HUES64 (cell line): ENCODE measurements at regions not wholly inside any gene's neighbourhood (a gene's known extent, or its start where the extent isn't known, plus 50 kb on each side); places are given as distances from the start of the nearest gene placed in this dataset.
"Not testable (repeated sequence)": the region's sequence is repeated elsewhere in the genome, so short reads cannot be mapped to it uniquely, and the experiment has no call there.

Source experiments
- H3K27ac ChIP-seq: 2 replicates; pipeline ENCODE4 v1.7.0; 2013; ENCODE audit warnings: low read depth, low read length, inconsistent platforms
- H3K27me3 ChIP-seq: 2 replicates; pipeline ENCODE4 v1.6.1; 2013; ENCODE audit warnings: mild to moderate bottlenecking, low read length; ENCODE audit not compliant: insufficient read depth
- H3K36me3 ChIP-seq: 2 replicates; pipeline ENCODE4 v1.6.1; 2013; ENCODE audit warnings: mild to moderate bottlenecking, low read length; ENCODE audit not compliant: insufficient read depth
- H3K4me1 ChIP-seq: 2 replicates; pipeline ENCODE4 v1.6.1; 2013; ENCODE audit warnings: mild to moderate bottlenecking, low read length, moderate library complexity; ENCODE audit not compliant: insufficient read depth
- H3K4me3 ChIP-seq: 2 replicates; pipeline ENCODE4 v1.5.1; 2013; ENCODE audit warnings: mild to moderate bottlenecking, low read length, moderate library complexity
- H3K9ac ChIP-seq: 2 replicates; pipeline ENCODE4 v1.6.1; 2013; ENCODE audit warnings: mild to moderate bottlenecking, low read depth, low read length
- H3K9me3 ChIP-seq: 2 replicates; pipeline ENCODE4 v1.6.1; 2013; ENCODE audit warnings: low read depth, low read length; ENCODE audit not compliant: insufficient read depth
- WGBS: fragments of 150-250, 120-280 bp; methylation state at CpG from one replicate; pipeline ENCODE4 v1.1.7; 2013; ENCODE audit warnings: missing lambda C conversion rate; 5-methylcytosine and 5-hydroxymethylcytosine counted together

GRCh38 chr15:21261965-21262850 is 178.1 kb downstream of the POTEB3 start:
- no peak overlapping the region for H3K9ac ChIP-seq
- no peaks in the 10 kb centered on the region for H3K36me3 ChIP-seq
- WGBS: 88% methylated on average over 30 of the region's 30 CpGs
- H3K27me3 ChIP-seq: no peaks in the 10 kb centered on the region
- no peak overlapping the region for H3K27ac ChIP-seq
- peaks cover 92% of the 10 kb centered on the region for H3K9me3 ChIP-seq
- no peaks in the 10 kb centered on the region for H3K4me1 ChIP-seq
- H3K4me3 ChIP-seq: no peak overlapping the region

- Histone ChIP-seq H3K27ac (no peak overlapping the region), H3K9ac (no peak overlapping the region), H3K27me3 (no peaks in the 10 kb centered on the region), H3K4me1 (no peaks in the 10 kb centered on the region), H3K9me3 (peaks cover 85% of the 10 kb centered on the region), H3K4me3 (no peak overlapping the region; the same call in 1 of the 2 replicates), H3K36me3 (no peaks in the 10 kb centered on the region)
- WGBS: 88% methylated on average over 18 of the region's 18 CpGs
These were observed 178.8 kb downstream of the POTEB3 start for GRCh38 chr15:21261396-21261964.

GRCh38 chr15:21260966-21261395 is 179.3 kb downstream of the POTEB3 start:
- Histone ChIP-seq H3K27ac (no peak overlapping the region), H3K4me3 (no peak overlapping the region), H3K9ac (no peak overlapping the region), H3K4me1 (no peaks in the 10 kb centered on the region), H3K27me3 (no peaks in the 10 kb centered on the region), H3K9me3 (peaks cover 80% of the 10 kb centered on the region), H3K36me3 (no peaks in the 10 kb centered on the region)
- 84% methylated on average over 15 of the region's 15 CpGs for WGBS

- H3K9ac ChIP-seq, H3K4me1 ChIP-seq, H3K27me3 ChIP-seq, H3K4me3 ChIP-seq, H3K36me3 ChIP-seq, H3K27ac ChIP-seq: not testable (repeated sequence)
- peaks cover 66% of the 10 kb centered on the region for H3K9me3 ChIP-seq
- 86% methylated on average over 3 of the region's 3 CpGs for WGBS
These were observed 181.7 kb downstream of the POTEB3 start for GRCh38 chr15:21258635-21259034.

- not testable (repeated sequence) for H3K27ac ChIP-seq, H3K4me3 ChIP-seq, H3K27me3 ChIP-seq, H3K36me3 ChIP-seq, H3K9ac ChIP-seq, H3K4me1 ChIP-seq
- WGBS: no CpG with 5 or more reads among the region's 5 CpGs
- peaks cover 36% of the 10 kb centered on the region for H3K9me3 ChIP-seq
These were observed 190.7 kb downstream of the POTEB3 start for GRCh38 chr15:21249508-21250019.
